ENCODE measurements at regions not wholly inside any gene's neighbourhood (a gene's known extent, or its start where the extent isn't known, plus 50 kb on each side); places are given as distances from the start of the nearest gene placed in this dataset.

GRCh38 chr3:150274372-150274771 is 133.7 kb upstream of the TSC22D2 start:
- TF ChIP-seq, protein P1, sequence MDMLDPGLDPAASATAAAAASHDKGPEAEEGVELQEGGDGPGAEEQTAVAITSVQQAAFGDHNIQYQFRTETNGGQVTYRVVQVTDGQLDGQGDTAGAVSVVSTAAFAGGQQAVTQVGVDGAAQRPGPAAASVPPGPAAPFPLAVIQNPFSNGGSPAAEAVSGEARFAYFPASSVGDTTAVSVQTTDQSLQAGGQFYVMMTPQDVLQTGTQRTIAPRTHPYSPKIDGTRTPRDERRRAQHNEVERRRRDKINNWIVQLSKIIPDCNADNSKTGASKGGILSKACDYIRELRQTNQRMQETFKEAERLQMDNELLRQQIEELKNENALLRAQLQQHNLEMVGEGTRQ (IDR thresholded peaks at IDR 0.05) = no peak
- TF ChIP-seq POLR2A (IDR thresholded peaks at IDR 0.05; ENCODE audit: low read length) (no peak), FOSL2 (IDR thresholded peaks at IDR 0.05) (no peak), FOSL2 (CRISPR knock-in tag; IDR thresholded peaks at IDR 0.05) (no peak), HDAC2 (IDR thresholded peaks at IDR 0.05) (no peak), EP300 (IDR thresholded peaks at IDR 0.05) (no peak), CTCF (IDR thresholded peaks at IDR 0.05) (no peak)

Measured in A549 (cell line).